Neural cell (in vitro differentiated cells): ENCODE measurements at regions not wholly inside any gene's neighbourhood (a gene's known extent, or its start where the extent isn't known, plus 50 kb on each side); places are given as distances from the start of the nearest gene placed in this dataset.

Experiments
- EP300 ChIP-seq: fragments of 450-650 bp; conservative IDR thresholded peaks from 2 replicates; pipeline ENCODE4 v1.6.1; 2014; ENCODE audit warnings: antibody characterized with exemption, mild to moderate bottlenecking, moderate library complexity; ENCODE audit not compliant: poor library complexity, severe bottlenecking
- EZH2 ChIP-seq: fragments of 200-600, 300-800 bp; shearing (Covaris generic), sonication (generic); IDR thresholded peaks from 2 replicates; pipeline ENCODE4 v1.6.1; 2014; ENCODE audit warnings: antibody characterized with exemption, low read length, borderline replicate concordance, mild to moderate bottlenecking; ENCODE audit not compliant: insufficient read depth, poor library complexity, severe bottlenecking
- MXI1 ChIP-seq: fragments of 450-650 bp; conservative IDR thresholded peaks from 2 replicates; pipeline ENCODE4 v1.6.1; 2014; ENCODE audit warnings: antibody characterized with exemption, mild to moderate bottlenecking; ENCODE audit not compliant: poor library complexity, severe bottlenecking
- POLR2AphosphoS5 ChIP-seq: IDR thresholded peaks from 2 replicates; pipeline ENCODE4 v1.6.1; 2012
- RAD21 ChIP-seq: fragments of 450-650 bp; conservative IDR thresholded peaks from 2 replicates; pipeline ENCODE4 v1.6.1; 2014; ENCODE audit warnings: antibody characterized with exemption, mild to moderate bottlenecking, moderate library complexity
- REST ChIP-seq: IDR thresholded peaks from 2 replicates; pipeline ENCODE4 v1.6.1; 2012; ENCODE audit warnings: borderline replicate concordance
- SMC3 ChIP-seq: fragments of 450-650 bp; conservative IDR thresholded peaks from 2 replicates; pipeline ENCODE4 v1.6.1; 2014; ENCODE audit warnings: antibody characterized with exemption, mild to moderate bottlenecking, moderate library complexity; ENCODE audit not compliant: poor library complexity
- TAF1 ChIP-seq: IDR thresholded peaks from 2 replicates; pipeline ENCODE4 v1.6.1; 2012; ENCODE audit warnings: low read depth
- TF ChIP-seq, protein P1 (sequence below): fragments of 450-650 bp; IDR thresholded peaks from 2 replicates; pipeline ENCODE4 v1.5.1; 2014; ENCODE audit warnings: antibody characterized with exemption, mild to moderate bottlenecking, moderate library complexity; ENCODE audit not compliant: poor library complexity, severe bottlenecking

DNA sequence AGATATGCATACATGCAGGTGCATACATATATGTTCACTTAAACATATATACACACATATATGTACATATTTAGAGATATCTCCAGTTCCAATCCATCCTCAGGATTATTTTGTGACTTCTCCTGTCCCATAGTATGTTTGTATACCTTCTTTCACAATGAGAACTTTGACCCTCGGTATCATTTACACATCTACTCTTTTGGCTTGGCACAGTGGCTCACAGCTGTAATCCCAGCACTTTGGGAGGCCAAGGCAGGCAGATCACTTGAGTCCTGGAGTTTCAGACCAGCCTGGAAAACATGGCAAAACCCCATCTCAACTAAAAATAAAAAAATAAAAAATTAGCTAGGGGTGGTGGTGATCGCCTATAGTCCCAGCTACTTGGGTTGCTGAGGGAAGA lies 148.1 kb upstream of the CCL2 start:
- TF ChIP-seq EZH2 (no peak), POLR2AphosphoS5 (no peak), TAF1 (no peak), EP300 (no peak), REST (no peak), SMC3 (no peak), RAD21 (no peak), MXI1 (no peak)
- TF ChIP-seq, protein P1, sequence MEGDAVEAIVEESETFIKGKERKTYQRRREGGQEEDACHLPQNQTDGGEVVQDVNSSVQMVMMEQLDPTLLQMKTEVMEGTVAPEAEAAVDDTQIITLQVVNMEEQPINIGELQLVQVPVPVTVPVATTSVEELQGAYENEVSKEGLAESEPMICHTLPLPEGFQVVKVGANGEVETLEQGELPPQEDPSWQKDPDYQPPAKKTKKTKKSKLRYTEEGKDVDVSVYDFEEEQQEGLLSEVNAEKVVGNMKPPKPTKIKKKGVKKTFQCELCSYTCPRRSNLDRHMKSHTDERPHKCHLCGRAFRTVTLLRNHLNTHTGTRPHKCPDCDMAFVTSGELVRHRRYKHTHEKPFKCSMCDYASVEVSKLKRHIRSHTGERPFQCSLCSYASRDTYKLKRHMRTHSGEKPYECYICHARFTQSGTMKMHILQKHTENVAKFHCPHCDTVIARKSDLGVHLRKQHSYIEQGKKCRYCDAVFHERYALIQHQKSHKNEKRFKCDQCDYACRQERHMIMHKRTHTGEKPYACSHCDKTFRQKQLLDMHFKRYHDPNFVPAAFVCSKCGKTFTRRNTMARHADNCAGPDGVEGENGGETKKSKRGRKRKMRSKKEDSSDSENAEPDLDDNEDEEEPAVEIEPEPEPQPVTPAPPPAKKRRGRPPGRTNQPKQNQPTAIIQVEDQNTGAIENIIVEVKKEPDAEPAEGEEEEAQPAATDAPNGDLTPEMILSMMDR, result no peak
